ENCODE measurements at regions not wholly inside any gene's neighbourhood (a gene's known extent, or its start where the extent isn't known, plus 50 kb on each side); places are given as distances from the start of the nearest gene placed in this dataset.

DNA sequence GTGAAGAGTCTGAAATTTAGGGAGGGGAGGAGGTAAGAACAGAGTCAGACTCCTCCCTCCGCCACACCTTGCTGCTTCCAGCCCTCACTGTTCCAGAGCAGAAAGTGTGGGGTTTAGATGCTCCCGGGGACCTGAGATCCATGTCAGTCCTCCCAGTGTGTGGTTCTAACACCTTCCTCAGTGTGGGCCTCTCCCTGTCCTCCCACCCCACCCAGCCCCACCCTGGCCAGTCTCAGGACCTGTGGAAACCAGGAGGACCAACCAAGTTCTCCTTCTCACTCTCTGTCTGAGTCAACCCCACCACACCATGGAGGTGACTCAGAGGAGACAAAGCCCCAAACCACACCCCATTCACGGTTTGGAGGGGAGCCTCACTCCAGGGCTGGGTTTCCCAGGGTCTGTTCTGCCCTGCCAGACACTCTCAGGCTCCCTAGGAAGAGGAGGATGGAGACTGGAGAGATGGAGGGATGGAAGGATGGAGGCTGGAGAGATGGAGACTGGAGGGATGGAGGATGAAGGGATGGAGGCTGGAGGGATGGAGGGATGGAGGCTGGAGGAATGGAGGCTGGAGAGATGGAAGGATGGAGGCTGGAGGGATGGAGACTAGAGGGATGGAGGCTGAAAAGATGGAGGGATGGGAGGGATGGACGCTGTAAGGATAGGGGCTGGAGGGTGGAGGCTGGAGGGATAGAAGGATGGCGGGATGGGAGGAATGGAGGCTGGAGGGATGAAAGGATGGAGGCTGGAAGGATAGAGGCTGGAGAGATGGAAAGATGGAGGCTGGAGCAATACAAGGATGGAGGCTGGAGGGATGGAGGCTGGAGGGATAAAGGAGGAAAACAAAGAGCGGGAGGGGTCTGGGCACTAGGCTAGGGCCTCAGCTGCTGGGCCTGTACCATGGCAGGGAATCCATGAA, 100.9 kb upstream of the RUNX3 start:
- TF ChIP-seq, protein P1, sequence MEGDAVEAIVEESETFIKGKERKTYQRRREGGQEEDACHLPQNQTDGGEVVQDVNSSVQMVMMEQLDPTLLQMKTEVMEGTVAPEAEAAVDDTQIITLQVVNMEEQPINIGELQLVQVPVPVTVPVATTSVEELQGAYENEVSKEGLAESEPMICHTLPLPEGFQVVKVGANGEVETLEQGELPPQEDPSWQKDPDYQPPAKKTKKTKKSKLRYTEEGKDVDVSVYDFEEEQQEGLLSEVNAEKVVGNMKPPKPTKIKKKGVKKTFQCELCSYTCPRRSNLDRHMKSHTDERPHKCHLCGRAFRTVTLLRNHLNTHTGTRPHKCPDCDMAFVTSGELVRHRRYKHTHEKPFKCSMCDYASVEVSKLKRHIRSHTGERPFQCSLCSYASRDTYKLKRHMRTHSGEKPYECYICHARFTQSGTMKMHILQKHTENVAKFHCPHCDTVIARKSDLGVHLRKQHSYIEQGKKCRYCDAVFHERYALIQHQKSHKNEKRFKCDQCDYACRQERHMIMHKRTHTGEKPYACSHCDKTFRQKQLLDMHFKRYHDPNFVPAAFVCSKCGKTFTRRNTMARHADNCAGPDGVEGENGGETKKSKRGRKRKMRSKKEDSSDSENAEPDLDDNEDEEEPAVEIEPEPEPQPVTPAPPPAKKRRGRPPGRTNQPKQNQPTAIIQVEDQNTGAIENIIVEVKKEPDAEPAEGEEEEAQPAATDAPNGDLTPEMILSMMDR (IDR thresholded peaks at IDR 0.05; ENCODE audit: low read length, missing control alignments): no peak
- H3K4me3 ChIP-seq (replicated peaks; ENCODE audit: low read depth, low read length): no peak overlapping the region
- DNase-seq (ENCODE audit: low read depth): no peak

- TF ChIP-seq, protein P1 (IDR thresholded peaks at IDR 0.05; ENCODE audit: low read length, missing control alignments): no peak
- no peak for DNase-seq (ENCODE audit: low read depth)
These were observed 99.9 kb upstream of the RUNX3 start for GRCh38 chr1:25030012-25030411.

GRCh38 chr1:25028907-25029599, 99.0 kb upstream of the RUNX3 start:
- TF ChIP-seq, protein P1 (IDR thresholded peaks at IDR 0.05; ENCODE audit: low read length, missing control alignments): no peak
- no peak for DNase-seq (ENCODE audit: low read depth)
- no peak overlapping the region for H3K4me3 ChIP-seq (replicated peaks; ENCODE audit: low read depth, low read length)

More at GRCh38 chr1:25030012-25030411, 99.9 kb upstream of the RUNX3 start:
- no peak overlapping the region for H3K4me3 ChIP-seq (replicated peaks; ENCODE audit: low read depth, low read length)

DNA sequence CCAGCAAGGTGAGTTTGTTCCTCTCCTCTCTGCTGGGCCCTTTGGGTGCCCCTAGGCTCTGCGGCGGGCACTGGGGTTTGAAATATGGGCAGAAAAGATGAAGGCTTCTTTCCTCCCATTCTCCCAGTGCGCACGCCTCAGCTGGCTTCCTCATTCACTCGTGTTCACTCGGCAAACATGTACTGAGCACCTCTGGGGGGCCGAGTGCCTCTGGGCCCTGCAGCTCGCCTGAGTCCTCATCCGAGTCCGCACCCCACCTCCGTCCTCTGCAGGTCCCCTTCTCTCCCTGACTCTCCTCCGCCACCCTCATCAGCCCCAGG, 98.5 kb upstream of the RUNX3 start:
- TF ChIP-seq, protein P1 (IDR thresholded peaks at IDR 0.05; ENCODE audit: low read length, missing control alignments): no peak
- H3K4me3 ChIP-seq (replicated peaks; ENCODE audit: low read depth, low read length): no peak overlapping the region
- no peak for DNase-seq (ENCODE audit: low read depth)

GRCh38 chr1:25027822-25028586, 97.9 kb upstream of the RUNX3 start:
- TF ChIP-seq, protein P1 (IDR thresholded peaks at IDR 0.05; ENCODE audit: low read length, missing control alignments): no peak
- no peak overlapping the region for H3K4me3 ChIP-seq (replicated peaks; ENCODE audit: low read depth, low read length)
- no peak for DNase-seq (ENCODE audit: low read depth)

DNA sequence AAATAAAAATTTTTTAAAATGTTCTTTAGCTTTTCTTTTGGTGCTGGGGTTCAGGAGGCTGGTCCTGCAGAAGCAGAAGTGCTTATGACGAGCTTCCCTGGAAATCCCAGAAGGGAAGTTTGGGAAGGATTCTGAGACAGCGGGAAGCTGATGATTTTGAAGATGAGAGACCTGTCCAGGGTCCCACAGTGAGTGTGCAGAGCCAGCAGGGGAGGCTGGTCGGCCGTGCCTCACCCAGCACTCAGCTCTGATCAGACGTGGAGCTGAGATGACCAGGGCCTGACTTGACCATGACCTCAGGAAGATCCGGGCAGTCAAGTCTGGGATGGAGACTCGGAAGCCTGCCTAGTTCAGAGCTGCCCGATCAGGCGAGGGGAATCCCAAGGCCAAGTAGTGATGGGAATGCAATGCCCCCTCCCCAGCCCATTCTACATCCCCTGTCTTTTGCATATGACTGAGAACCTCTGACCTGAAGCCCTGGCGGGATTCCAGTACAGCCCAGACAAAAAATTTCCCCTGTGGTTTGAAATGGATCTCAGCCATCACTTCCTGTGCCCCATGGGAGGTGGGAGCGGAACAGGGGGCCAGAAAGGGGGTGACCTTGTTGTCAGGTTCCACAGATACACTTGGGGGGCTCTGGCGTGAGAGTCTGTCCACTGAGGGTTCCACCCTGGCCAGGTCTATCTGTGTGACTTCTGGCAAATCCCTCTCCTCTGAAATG, 96.8 kb upstream of the RUNX3 start:
- no peak for DNase-seq (ENCODE audit: low read depth)
- TF ChIP-seq, protein P1 (IDR thresholded peaks at IDR 0.05; ENCODE audit: low read length, missing control alignments): no peak
- no peak overlapping the region for H3K4me3 ChIP-seq (replicated peaks; ENCODE audit: low read depth, low read length)
